ENCODE measurements at regions not wholly inside any gene's neighbourhood (a gene's known extent, or its start where the extent isn't known, plus 50 kb on each side); places are given as distances from the start of the nearest gene placed in this dataset.

- TF ChIP-seq CTCF (conservative IDR thresholded peaks at IDR 0.05) (no peak), EZH2 (IDR thresholded peaks at IDR 0.05; ENCODE audit: low read depth) (no peak)
These were observed 294.3 kb upstream of the SLC8A1 start for GRCh38 chr2:40746191-40746590.

Measured in PC-9 (cell line).